GM19351 (cell line): ENCODE measurements at regions not wholly inside any gene's neighbourhood (a gene's known extent, or its start where the extent isn't known, plus 50 kb on each side); places are given as distances from the start of the nearest gene placed in this dataset.

Experiments
- ATAC-seq: cut with Tn5 transposase; IDR thresholded peaks from one replicate; pipeline ENCODE4 v1.9.1; 2021; ENCODE audit warnings: mild to moderate bottlenecking, moderate library complexity; ENCODE audit not compliant: unreplicated experiment

- ATAC-seq: no peak
Observed at GRCh38 chr14:48925184-48925583, 661.0 kb downstream of the RPS29 start.

- ATAC-seq: no peak
Observed at GRCh38 chr14:48914921-48915320, 671.3 kb downstream of the RPS29 start.

GRCh38 chr14:48914382-48914781 lies 671.8 kb downstream of the RPS29 start:
- no peak for ATAC-seq

GRCh38 chr14:48900565-48900964 lies 685.6 kb downstream of the RPS29 start:
- no peak for ATAC-seq

- ATAC-seq: no peak
Observed at GRCh38 chr14:48890333-48890732, 695.8 kb downstream of the RPS29 start.

GRCh38 chr14:48876806-48877340 lies 709.3 kb downstream of the RPS29 start:
- no peak for ATAC-seq

GRCh38 chr14:48874711-48875110 lies 711.5 kb downstream of the RPS29 start:
- ATAC-seq: no peak

GRCh38 chr14:48857366-48857765 lies 728.8 kb downstream of the RPS29 start:
- no peak for ATAC-seq

- ATAC-seq: no peak
Observed at GRCh38 chr14:48853159-48853558, 733.0 kb downstream of the RPS29 start.

GRCh38 chr14:48849741-48850322 lies 736.3 kb downstream of the RPS29 start:
- no peak for ATAC-seq

- no peak for ATAC-seq
Observed at GRCh38 chr14:48842785-48843184, 743.4 kb downstream of the RPS29 start.

GRCh38 chr14:48826058-48826457 lies 760.1 kb downstream of the RPS29 start:
- ATAC-seq: no peak

GRCh38 chr14:48814562-48814961 lies 771.6 kb downstream of the RPS29 start:
- ATAC-seq: no peak

GRCh38 chr14:48805315-48805714 lies 780.9 kb downstream of the RPS29 start:
- no peak for ATAC-seq

GRCh38 chr14:48792376-48793024 lies 793.7 kb downstream of the RPS29 start:
- ATAC-seq: no peak

- ATAC-seq: no peak
Observed at GRCh38 chr14:48788771-48789170, 797.4 kb downstream of the RPS29 start.

GRCh38 chr14:48786498-48786897 lies 799.7 kb downstream of the RPS29 start:
- ATAC-seq: no peak

GRCh38 chr14:48771717-48772116 lies 814.5 kb downstream of the RPS29 start:
- ATAC-seq: no peak

- no peak for ATAC-seq
Observed at GRCh38 chr14:48751293-48751692, 834.9 kb downstream of the RPS29 start.

GRCh38 chr14:48748151-48748675 lies 838.0 kb downstream of the RPS29 start:
- no peak for ATAC-seq

GRCh38 chr14:48747561-48748089 lies 838.6 kb downstream of the RPS29 start:
- ATAC-seq: no peak

- no peak for ATAC-seq
Observed at GRCh38 chr14:48744202-48744601, 842.0 kb downstream of the RPS29 start.
